ENCODE measurements at regions not wholly inside any gene's neighbourhood (a gene's known extent, or its start where the extent isn't known, plus 50 kb on each side); places are given as distances from the start of the nearest gene placed in this dataset.
"Not testable (repeated sequence)": the region's sequence is repeated elsewhere in the genome, so short reads cannot be mapped to it uniquely, and the experiment has no call there.

DNA sequence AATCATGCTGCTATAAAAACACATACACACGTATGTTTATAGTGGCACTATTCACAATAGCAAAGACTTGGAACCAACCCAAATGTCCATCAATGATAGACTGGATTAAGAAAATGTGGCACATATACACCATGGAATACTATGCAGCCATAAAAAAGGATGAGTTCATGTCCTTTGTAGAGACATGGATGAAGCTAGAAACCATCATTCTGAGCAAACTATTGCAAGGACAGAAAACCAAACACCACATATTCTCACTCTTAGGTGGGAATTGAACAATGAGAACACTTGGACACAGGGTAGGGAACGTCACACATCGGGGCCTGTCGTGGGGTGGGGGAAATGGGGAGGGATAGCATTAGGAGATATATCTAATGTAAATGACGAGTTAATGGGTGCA lies 97.1 kb upstream of the PRKCQ start:
- TF ChIP-seq POLR2A (IDR thresholded peaks at IDR 0.05); CTCF (IDR thresholded peaks at IDR 0.05 in 8 of 11, conservative IDR thresholded peaks at IDR 0.05 in 3 of 11): not testable (repeated sequence)
